Left lobe of liver (tissue), 2 donors: ENCODE measurements at regions not wholly inside any gene's neighbourhood (a gene's known extent, or its start where the extent isn't known, plus 50 kb on each side); places are given as distances from the start of the nearest gene placed in this dataset.
"Not testable (repeated sequence)": the region's sequence is repeated elsewhere in the genome, so short reads cannot be mapped to it uniquely, and the experiment has no call there.

Source experiments
- ATAC-seq: fragments of 200-7000 bp; cut with Tn5 transposase; one replicate; pipeline ENCODE4 v1.9.1; 2020; ENCODE audit warnings: mild to moderate bottlenecking, moderate library complexity
- DNase-seq: peaks from one replicate; pipeline ENCODE4 v3.0.0-alpha.2; 2020; ENCODE audit warnings: low spot score
- donor health status: DM: no; HTN: no; CAD: no; lungs with moderate emphysema.
- donor health status: DM: no; HTN: yes; CAD: no.

- ATAC-seq (no peak), DNase-seq (no peak)
These were observed 258.4 kb upstream of the CACNA2D1 start for GRCh38 chr7:82701949-82702348.

- ATAC-seq, result no peak
- DNase-seq, result no peak
These were observed 257.2 kb upstream of the CACNA2D1 start for GRCh38 chr7:82700741-82701140.

GRCh38 chr7:82699773-82700186 lies 256.2 kb upstream of the CACNA2D1 start:
- ATAC-seq (no peak), DNase-seq (no peak)

- ATAC-seq, result no peak
- no peak for DNase-seq
These were observed 254.3 kb upstream of the CACNA2D1 start for GRCh38 chr7:82697897-82698296.

- ATAC-seq (no peak), DNase-seq (no peak)
These were observed 253.1 kb upstream of the CACNA2D1 start for GRCh38 chr7:82696631-82697030.

GRCh38 chr7:82694022-82694421 lies 250.4 kb upstream of the CACNA2D1 start:
- DNase-seq (no peak), ATAC-seq (no peak)

- ATAC-seq, result no peak
These were observed 247.4 kb upstream of the CACNA2D1 start for GRCh38 chr7:82690929-82691328.

GRCh38 chr7:82685214-82685613 lies 241.6 kb upstream of the CACNA2D1 start:
- DNase-seq (no peak), ATAC-seq (no peak)

More at GRCh38 chr7:82690929-82691328, 247.4 kb upstream of the CACNA2D1 start:
- DNase-seq, result no peak

GRCh38 chr7:82678716-82679115 lies 235.1 kb upstream of the CACNA2D1 start:
- DNase-seq (no peak), ATAC-seq (no peak)

- DNase-seq (no peak), ATAC-seq (no peak)
These were observed 234.7 kb upstream of the CACNA2D1 start for GRCh38 chr7:82678259-82678658.

GRCh38 chr7:82677493-82677892 lies 233.9 kb upstream of the CACNA2D1 start:
- ATAC-seq, result no peak
- DNase-seq, result no peak

GRCh38 chr7:82676777-82677463 lies 233.3 kb upstream of the CACNA2D1 start:
- DNase-seq (no peak), ATAC-seq (no peak)

GRCh38 chr7:82675396-82675795 lies 231.8 kb upstream of the CACNA2D1 start:
- ATAC-seq (no peak), DNase-seq (no peak)

- no peak for DNase-seq
- no peak for ATAC-seq
These were observed 230.7 kb upstream of the CACNA2D1 start for GRCh38 chr7:82674268-82674667.

- DNase-seq, result no peak
These were observed 228.5 kb upstream of the CACNA2D1 start for GRCh38 chr7:82672078-82672477.

GRCh38 chr7:82669141-82669540 lies 225.6 kb upstream of the CACNA2D1 start:
- no peak for ATAC-seq

More at GRCh38 chr7:82672078-82672477, 228.5 kb upstream of the CACNA2D1 start:
- ATAC-seq, result no peak

GRCh38 chr7:82668676-82669075 lies 225.1 kb upstream of the CACNA2D1 start:
- no peak for ATAC-seq

More at GRCh38 chr7:82669141-82669540, 225.6 kb upstream of the CACNA2D1 start:
- DNase-seq, result no peak

GRCh38 chr7:82665966-82666507 lies 222.5 kb upstream of the CACNA2D1 start:
- ATAC-seq (no peak), DNase-seq (no peak)

More at GRCh38 chr7:82668676-82669075, 225.1 kb upstream of the CACNA2D1 start:
- DNase-seq, result no peak

- DNase-seq (no peak), ATAC-seq (no peak)
These were observed 212.4 kb upstream of the CACNA2D1 start for GRCh38 chr7:82655965-82656364.

- not testable (repeated sequence) for ATAC-seq, DNase-seq
These were observed 206.5 kb upstream of the CACNA2D1 start for GRCh38 chr7:82650095-82650494.

- DNase-seq (no peak), ATAC-seq (no peak)
These were observed 190.0 kb upstream of the CACNA2D1 start for GRCh38 chr7:82633592-82633991.

- DNase-seq, result no peak
- ATAC-seq, result no peak
These were observed 188.4 kb upstream of the CACNA2D1 start for GRCh38 chr7:82631998-82632397.

GRCh38 chr7:82629583-82629982 lies 186.0 kb upstream of the CACNA2D1 start:
- ATAC-seq (no peak), DNase-seq (no peak)
